ENCODE measurements at regions not wholly inside any gene's neighbourhood (a gene's known extent, or its start where the extent isn't known, plus 50 kb on each side); places are given as distances from the start of the nearest gene placed in this dataset.

- H3K79me2 ChIP-seq (ENCODE audit: control insufficient read depth, low read length): no peaks in the 10 kb centered on the region
- no peaks in the 10 kb centered on the region for H4K20me1 ChIP-seq (ENCODE audit: control insufficient read depth, insufficient read depth, low read depth, low read length)
- TF ChIP-seq EZH2phosphoT487 (IDR thresholded peaks at IDR 0.05; ENCODE audit: borderline replicate concordance, low read length): no peak
- TF ChIP-seq, protein P1, sequence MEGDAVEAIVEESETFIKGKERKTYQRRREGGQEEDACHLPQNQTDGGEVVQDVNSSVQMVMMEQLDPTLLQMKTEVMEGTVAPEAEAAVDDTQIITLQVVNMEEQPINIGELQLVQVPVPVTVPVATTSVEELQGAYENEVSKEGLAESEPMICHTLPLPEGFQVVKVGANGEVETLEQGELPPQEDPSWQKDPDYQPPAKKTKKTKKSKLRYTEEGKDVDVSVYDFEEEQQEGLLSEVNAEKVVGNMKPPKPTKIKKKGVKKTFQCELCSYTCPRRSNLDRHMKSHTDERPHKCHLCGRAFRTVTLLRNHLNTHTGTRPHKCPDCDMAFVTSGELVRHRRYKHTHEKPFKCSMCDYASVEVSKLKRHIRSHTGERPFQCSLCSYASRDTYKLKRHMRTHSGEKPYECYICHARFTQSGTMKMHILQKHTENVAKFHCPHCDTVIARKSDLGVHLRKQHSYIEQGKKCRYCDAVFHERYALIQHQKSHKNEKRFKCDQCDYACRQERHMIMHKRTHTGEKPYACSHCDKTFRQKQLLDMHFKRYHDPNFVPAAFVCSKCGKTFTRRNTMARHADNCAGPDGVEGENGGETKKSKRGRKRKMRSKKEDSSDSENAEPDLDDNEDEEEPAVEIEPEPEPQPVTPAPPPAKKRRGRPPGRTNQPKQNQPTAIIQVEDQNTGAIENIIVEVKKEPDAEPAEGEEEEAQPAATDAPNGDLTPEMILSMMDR (IDR thresholded peaks at IDR 0.05; ENCODE audit: low read depth, low read length, poor library complexity, severe bottlenecking): no peak
- H3K36me3 ChIP-seq (ENCODE audit: control insufficient read depth, low read length): no peaks in the 10 kb centered on the region
- no peaks in the 10 kb centered on the region for H3K9me3 ChIP-seq (ENCODE audit: control insufficient read depth, insufficient read depth, low read length)
- no peak overlapping the region for H3K4me3 ChIP-seq (ENCODE audit: low read length)
- 0 out of 2 replicates have a peak, but pooled peaks cover 5% of the 10 kb centered on the region for H3K27me3 ChIP-seq (ENCODE audit: control insufficient read depth, low read length)
- no peaks in the 10 kb centered on the region for H3K9me2 ChIP-seq (replicated peaks; ENCODE audit: control insufficient read depth, low read length)
- no peaks in the 10 kb centered on the region for H3F3A ChIP-seq (ENCODE audit: control insufficient read depth, insufficient read depth)
- no peaks in the 10 kb centered on the region for H3K4me1 ChIP-seq (ENCODE audit: control insufficient read depth, low read length)
- H3K27ac ChIP-seq (ENCODE audit: low read depth, low read length): no peak overlapping the region
- H3K4me2 ChIP-seq (ENCODE audit: low read length): no peak overlapping the region
Observed at GRCh38 chr1:184210031-184210430, 158.5 kb downstream of the TSEN15 start.

DNA sequence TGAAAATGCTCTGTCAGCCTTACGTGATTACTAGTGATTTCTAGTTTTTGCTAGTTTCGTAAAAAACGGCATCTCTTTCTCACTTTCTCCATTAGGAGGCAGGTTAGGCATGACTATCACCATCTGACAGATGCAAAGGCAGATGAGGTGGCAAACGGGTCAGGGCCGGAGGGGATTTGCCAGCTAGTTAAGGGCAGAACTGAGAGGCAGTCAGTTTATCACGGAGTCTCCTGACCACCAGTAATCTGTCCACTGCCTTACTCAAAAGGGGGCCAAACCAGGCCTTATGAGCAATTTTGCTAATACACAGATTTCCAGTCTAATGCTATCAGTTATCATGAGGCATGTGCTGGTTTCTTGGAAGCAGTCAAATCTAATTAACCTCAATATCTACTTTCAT lies 159.3 kb downstream of the TSEN15 start:
- peaks cover 3% of the 10 kb centered on the region; the same call in 1 of the 2 replicates for H3K27me3 ChIP-seq (ENCODE audit: control insufficient read depth, low read length)
- no peak overlapping the region for H3K4me3 ChIP-seq (ENCODE audit: low read length)
- H3K79me2 ChIP-seq (ENCODE audit: control insufficient read depth, low read length): no peaks in the 10 kb centered on the region
- H3K4me1 ChIP-seq (ENCODE audit: control insufficient read depth, low read length): no peaks in the 10 kb centered on the region
- H3K9me2 ChIP-seq (replicated peaks; ENCODE audit: control insufficient read depth, low read length): no peaks in the 10 kb centered on the region
- TF ChIP-seq EZH2phosphoT487 (IDR thresholded peaks at IDR 0.05; ENCODE audit: borderline replicate concordance, low read length): no peak
- TF ChIP-seq, protein P1 (IDR thresholded peaks at IDR 0.05; ENCODE audit: low read depth, low read length, poor library complexity, severe bottlenecking): no peak
- no peaks in the 10 kb centered on the region for H3K36me3 ChIP-seq (ENCODE audit: control insufficient read depth, low read length)
- H3K4me2 ChIP-seq (ENCODE audit: low read length): no peak overlapping the region
- no peak overlapping the region for H3K27ac ChIP-seq (ENCODE audit: low read depth, low read length)
- no peaks in the 10 kb centered on the region for H3F3A ChIP-seq (ENCODE audit: control insufficient read depth, insufficient read depth)
- no peaks in the 10 kb centered on the region for H3K9me3 ChIP-seq (ENCODE audit: control insufficient read depth, insufficient read depth, low read length)
- no peaks in the 10 kb centered on the region for H4K20me1 ChIP-seq (ENCODE audit: control insufficient read depth, insufficient read depth, low read depth, low read length)

DNA sequence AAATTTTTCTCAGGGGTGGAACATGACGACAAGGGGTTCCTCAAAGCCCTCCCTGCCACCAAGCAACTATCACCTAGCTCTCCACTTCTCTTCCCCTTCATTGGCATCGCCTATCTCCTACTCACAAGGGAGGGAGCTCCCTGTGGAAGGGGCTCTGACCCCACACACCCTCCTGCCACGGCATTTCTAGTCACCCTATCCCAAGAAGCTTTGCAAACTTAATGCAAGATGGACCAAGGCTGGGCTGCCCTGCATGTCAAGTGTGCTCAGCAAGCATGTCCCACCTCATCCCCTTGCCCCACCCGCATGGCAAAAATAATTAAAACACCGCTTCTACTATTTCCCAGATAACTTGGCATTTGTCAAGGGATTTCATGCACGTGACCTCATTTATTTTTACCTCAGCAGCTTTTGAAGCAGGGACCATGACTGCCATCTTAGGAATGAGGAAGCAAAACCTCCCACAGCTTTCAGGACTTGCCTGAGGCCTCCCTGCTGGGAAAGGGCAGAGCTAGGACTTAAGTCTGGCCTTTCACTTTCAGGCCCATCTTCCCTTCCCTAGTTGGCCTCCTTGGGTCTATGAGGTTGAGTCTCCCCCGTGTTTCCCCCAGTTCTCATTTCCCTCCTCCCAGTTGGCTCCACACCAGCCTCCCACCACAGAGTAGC lies 161.3 kb downstream of the TSEN15 start:
- Histone ChIP-seq H3K27me3 (ENCODE audit: control insufficient read depth, low read length) (no peaks in the 10 kb centered on the region; the same call in 1 of the 2 replicates), H3K9me2 (replicated peaks; ENCODE audit: control insufficient read depth, low read length) (no peaks in the 10 kb centered on the region), H3K27ac (ENCODE audit: low read depth, low read length) (no peak overlapping the region), H3K9me3 (ENCODE audit: control insufficient read depth, insufficient read depth, low read length) (no peaks in the 10 kb centered on the region), H3K4me2 (ENCODE audit: low read length) (no peak overlapping the region), H3K36me3 (ENCODE audit: control insufficient read depth, low read length) (no peaks in the 10 kb centered on the region), H3K4me1 (ENCODE audit: control insufficient read depth, low read length) (no peaks in the 10 kb centered on the region), H3K4me3 (ENCODE audit: low read length) (no peak overlapping the region), H3K79me2 (ENCODE audit: control insufficient read depth, low read length) (no peaks in the 10 kb centered on the region), H3F3A (ENCODE audit: control insufficient read depth, insufficient read depth) (no peaks in the 10 kb centered on the region), H4K20me1 (ENCODE audit: control insufficient read depth, insufficient read depth, low read depth, low read length) (no peaks in the 10 kb centered on the region)
- no peak for TF ChIP-seq EZH2phosphoT487 (IDR thresholded peaks at IDR 0.05; ENCODE audit: borderline replicate concordance, low read length)
- TF ChIP-seq, protein P1 (IDR thresholded peaks at IDR 0.05; ENCODE audit: low read depth, low read length, poor library complexity, severe bottlenecking): no peak
